ENCODE measurements at regions not wholly inside any gene's neighbourhood (a gene's known extent, or its start where the extent isn't known, plus 50 kb on each side); places are given as distances from the start of the nearest gene placed in this dataset.

DNA sequence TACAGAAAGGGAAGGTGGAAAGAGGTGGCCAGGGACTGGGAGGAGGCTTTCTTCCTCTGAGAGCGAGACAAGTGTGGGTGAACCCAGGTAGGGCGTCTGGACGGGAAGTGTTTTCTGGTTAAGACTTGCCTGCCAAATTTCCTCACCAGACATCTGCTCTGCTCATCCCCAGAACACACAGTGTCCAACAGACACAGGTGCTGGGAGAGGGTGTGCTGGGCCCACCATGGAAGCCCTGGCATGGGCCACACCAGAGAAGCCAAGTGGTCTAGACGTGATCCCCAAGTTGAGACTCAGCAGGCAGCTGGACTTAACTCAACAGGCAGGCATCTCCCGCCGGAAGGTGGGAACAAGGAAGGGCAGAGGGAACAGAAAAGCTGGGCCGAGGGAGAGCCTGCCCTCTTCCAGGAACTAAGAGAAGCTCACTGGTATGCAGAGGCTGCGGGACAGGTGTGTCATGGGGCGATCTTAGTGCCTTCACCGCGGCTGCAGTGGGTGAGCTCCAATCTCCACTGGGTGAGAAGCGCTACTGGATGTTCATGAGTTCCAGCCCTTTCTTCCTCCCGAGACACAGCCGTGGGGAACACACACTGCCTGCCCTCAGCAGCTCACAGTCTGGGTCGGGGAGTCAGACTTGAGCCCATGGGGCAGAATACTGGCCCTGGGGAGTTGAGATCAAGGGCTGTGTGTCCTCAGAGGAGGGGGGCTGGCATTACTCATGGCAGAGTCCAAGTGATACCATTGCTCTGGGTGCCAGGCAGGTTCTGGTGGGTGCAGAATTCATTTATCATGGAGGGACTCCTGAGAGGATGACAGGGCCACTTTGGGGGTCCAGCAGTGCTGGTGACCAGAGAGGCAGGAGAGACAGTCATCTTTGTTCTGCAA is 110.2 kb downstream of the CPZ start:
- TF ChIP-seq EZH2phosphoT487 (IDR thresholded peaks at IDR 0.05; ENCODE audit: low read depth, severe bottlenecking, unreplicated experiment) (no peak), EZH2 (IDR thresholded peaks at IDR 0.05; ENCODE audit: borderline replicate concordance) (no peak), CTCF (IDR thresholded peaks at IDR 0.05; ENCODE audit: poor library complexity) (no peak)
- Histone ChIP-seq H3K27me3 (peaks cover 6% of the 10 kb centered on the region), H3K27ac (no peak overlapping the region), H2AFZ (no peak overlapping the region), H3K79me2 (no peaks in the 10 kb centered on the region), H3K36me3 (replicated peaks; ENCODE audit: insufficient read depth, low read depth) (no peaks in the 10 kb centered on the region), H3K4me1 (ENCODE audit: insufficient read depth) (no peaks in the 10 kb centered on the region), H3K4me3 (no peak overlapping the region), H3K4me2 (no peak overlapping the region), H4K20me1 (ENCODE audit: insufficient read depth, poor library complexity, severe bottlenecking) (no peaks in the 10 kb centered on the region), H3K9me2 (replicated peaks; ENCODE audit: insufficient read depth) (no peaks in the 10 kb centered on the region), H3K9me3 (ENCODE audit: low read depth) (no peaks in the 10 kb centered on the region)
- no peak for DNase-seq (ENCODE audit: low spot score)
- 84% methylated on average over 15 of the region's 15 CpGs for WGBS (ENCODE audit: low lambda C conversion rate, missing lambda C conversion rate)

DNA sequence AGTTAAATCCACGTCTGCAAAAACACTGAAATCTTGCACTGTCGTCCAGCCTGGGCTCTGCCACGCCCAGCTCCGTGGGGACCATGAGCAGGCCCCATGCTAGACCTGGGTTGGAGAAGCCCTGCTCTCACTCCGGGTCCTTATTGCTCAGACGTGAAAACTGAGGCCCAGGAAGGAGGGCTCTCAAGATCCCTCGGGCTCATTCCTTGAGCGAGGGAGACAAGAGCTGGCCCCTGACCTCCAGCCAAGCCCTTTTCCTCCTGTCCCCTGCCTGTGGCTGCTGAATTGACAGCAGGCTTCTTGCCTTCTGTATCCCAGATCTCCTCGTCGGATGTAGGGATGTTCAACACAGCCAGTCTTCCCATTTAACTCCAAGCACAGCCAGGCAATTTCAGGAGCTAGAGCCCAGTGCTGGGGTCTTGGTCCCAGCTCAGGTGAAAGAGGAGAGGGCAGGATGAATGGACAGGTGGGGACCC is 109.5 kb downstream of the CPZ start:
- H3K9me2 ChIP-seq (replicated peaks; ENCODE audit: insufficient read depth): no peaks in the 10 kb centered on the region
- TF ChIP-seq EZH2 (IDR thresholded peaks at IDR 0.05; ENCODE audit: borderline replicate concordance) (no peak), EZH2phosphoT487 (IDR thresholded peaks at IDR 0.05; ENCODE audit: low read depth, severe bottlenecking, unreplicated experiment) (no peak), CTCF (IDR thresholded peaks at IDR 0.05; ENCODE audit: poor library complexity) (no peak)
- no peaks in the 10 kb centered on the region for H3K9me3 ChIP-seq (ENCODE audit: low read depth)
- H3K27ac ChIP-seq: no peak overlapping the region
- H3K79me2 ChIP-seq: no peaks in the 10 kb centered on the region
- no peak overlapping the region for H2AFZ ChIP-seq
- H3K36me3 ChIP-seq (replicated peaks; ENCODE audit: insufficient read depth, low read depth): no peaks in the 10 kb centered on the region
- H4K20me1 ChIP-seq (ENCODE audit: insufficient read depth, poor library complexity, severe bottlenecking): no peaks in the 10 kb centered on the region
- no peak overlapping the region for H3K4me3 ChIP-seq
- WGBS (ENCODE audit: low lambda C conversion rate, missing lambda C conversion rate): 80% methylated on average over 10 of the region's 10 CpGs
- no peak for DNase-seq (ENCODE audit: low spot score)
- no peak overlapping the region for H3K4me2 ChIP-seq
- no peaks in the 10 kb centered on the region for H3K4me1 ChIP-seq (ENCODE audit: insufficient read depth)
- H3K27me3 ChIP-seq: peaks cover 6% of the 10 kb centered on the region

DNA sequence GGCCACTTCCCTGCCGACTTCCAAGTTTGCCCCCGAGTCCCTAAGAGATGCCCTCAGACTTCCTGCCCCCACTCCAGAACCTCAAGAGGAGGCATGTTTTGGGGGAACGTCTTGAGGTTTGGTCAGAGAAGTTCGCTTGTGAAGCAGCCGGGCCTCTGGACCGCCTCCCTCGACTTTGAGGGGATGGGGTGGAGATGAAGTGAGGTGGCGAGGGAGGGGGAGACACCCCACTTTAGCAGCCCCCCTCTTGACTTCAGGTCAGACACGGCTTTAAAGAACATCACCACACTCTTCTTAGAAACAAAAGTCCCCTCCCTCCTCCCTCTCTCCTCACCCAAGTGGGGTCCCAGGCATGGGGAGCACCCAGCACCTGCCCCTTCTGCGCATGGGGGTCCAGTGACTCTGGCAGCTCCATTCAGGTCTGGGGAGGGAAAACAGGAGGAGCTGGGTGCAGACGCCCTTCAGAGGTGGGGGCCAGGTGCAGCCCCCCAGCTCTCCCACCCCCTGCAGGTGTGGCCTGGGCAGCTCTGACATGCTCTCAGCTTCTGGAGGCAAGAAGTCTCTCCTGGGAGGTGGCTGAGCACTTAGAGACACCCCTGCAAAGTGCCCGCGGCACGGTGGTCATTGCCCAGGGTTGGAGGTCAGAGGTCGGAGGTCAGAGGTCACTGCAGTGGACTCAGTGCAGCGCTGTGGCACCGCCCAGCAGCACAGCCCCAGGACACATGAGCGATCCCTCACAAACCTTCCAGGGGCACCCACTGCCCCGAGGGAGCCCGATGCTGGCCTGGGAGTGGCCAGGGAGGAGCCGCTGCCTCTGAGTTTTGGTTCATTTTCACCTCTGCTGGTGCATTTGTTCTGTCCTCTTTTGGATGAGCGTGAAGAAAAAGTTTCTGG is 108.8 kb downstream of the CPZ start:
- Histone ChIP-seq H3K27ac (no peak overlapping the region), H3K36me3 (replicated peaks; ENCODE audit: insufficient read depth, low read depth) (no peaks in the 10 kb centered on the region), H3K9me2 (replicated peaks; ENCODE audit: insufficient read depth) (no peaks in the 10 kb centered on the region), H3K4me2 (no peak overlapping the region), H4K20me1 (ENCODE audit: insufficient read depth, poor library complexity, severe bottlenecking) (no peaks in the 10 kb centered on the region), H3K27me3 (peaks cover 6% of the 10 kb centered on the region), H2AFZ (no peak overlapping the region), H3K9me3 (ENCODE audit: low read depth) (no peaks in the 10 kb centered on the region), H3K4me1 (ENCODE audit: insufficient read depth) (no peaks in the 10 kb centered on the region), H3K4me3 (no peak overlapping the region), H3K79me2 (no peaks in the 10 kb centered on the region)
- DNase-seq (ENCODE audit: low spot score): no peak
- TF ChIP-seq EZH2phosphoT487 (IDR thresholded peaks at IDR 0.05; ENCODE audit: low read depth, severe bottlenecking, unreplicated experiment) (no peak), CTCF (IDR thresholded peaks at IDR 0.05; ENCODE audit: poor library complexity) (no peak), EZH2 (IDR thresholded peaks at IDR 0.05; ENCODE audit: borderline replicate concordance) (no peak)
- WGBS (ENCODE audit: low lambda C conversion rate, missing lambda C conversion rate): 88% methylated on average over 21 of the region's 22 CpGs
